Stomach (tissue), 4 donors: ENCODE measurements at regions not wholly inside any gene's neighbourhood (a gene's known extent, or its start where the extent isn't known, plus 50 kb on each side); places are given as distances from the start of the nearest gene placed in this dataset.

Experiments used
- EP300 ChIP-seq: sonication (generic); formaldehyde crosslinking; IDR thresholded peaks from one replicate; pipeline ENCODE4 v1.6.1; 2017; ENCODE audit warnings: antibody characterized with exemption
- POLR2A ChIP-seq, 4 donors: fragments of 450-650 bp; IDR thresholded peaks; one replicate each; pipeline ENCODE4 v1.6.1; 2016; ENCODE audit warnings: antibody characterized with exemption in 4 of 4, control low read depth in 2 of 4, mild to moderate bottlenecking in 1 of 4, moderate library complexity in 1 of 4
- POLR2AphosphoS5 ChIP-seq, 3 donors: sonication (generic); formaldehyde crosslinking; IDR thresholded peaks; one replicate each; pipeline ENCODE4 v1.6.1; 2016; ENCODE audit warnings: antibody characterized with exemption in 3 of 3
- TF ChIP-seq, protein P1 (sequence below), 7 experiments: fragments of 450-650 bp in 4 of 7; fragments of 200-600 bp in 3 of 7; sonication (generic) in 3 of 7; IDR thresholded peaks; one replicate each; pipeline ENCODE4 v1.5.1; 2016 to 2019; ENCODE audit warnings: antibody characterized with exemption in 7 of 7, control low read depth in 2 of 7, mild to moderate bottlenecking in 1 of 7

- TF ChIP-seq, protein P1, sequence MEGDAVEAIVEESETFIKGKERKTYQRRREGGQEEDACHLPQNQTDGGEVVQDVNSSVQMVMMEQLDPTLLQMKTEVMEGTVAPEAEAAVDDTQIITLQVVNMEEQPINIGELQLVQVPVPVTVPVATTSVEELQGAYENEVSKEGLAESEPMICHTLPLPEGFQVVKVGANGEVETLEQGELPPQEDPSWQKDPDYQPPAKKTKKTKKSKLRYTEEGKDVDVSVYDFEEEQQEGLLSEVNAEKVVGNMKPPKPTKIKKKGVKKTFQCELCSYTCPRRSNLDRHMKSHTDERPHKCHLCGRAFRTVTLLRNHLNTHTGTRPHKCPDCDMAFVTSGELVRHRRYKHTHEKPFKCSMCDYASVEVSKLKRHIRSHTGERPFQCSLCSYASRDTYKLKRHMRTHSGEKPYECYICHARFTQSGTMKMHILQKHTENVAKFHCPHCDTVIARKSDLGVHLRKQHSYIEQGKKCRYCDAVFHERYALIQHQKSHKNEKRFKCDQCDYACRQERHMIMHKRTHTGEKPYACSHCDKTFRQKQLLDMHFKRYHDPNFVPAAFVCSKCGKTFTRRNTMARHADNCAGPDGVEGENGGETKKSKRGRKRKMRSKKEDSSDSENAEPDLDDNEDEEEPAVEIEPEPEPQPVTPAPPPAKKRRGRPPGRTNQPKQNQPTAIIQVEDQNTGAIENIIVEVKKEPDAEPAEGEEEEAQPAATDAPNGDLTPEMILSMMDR (IDR thresholded peaks at IDR 0.05) = no peak
- no peak for TF ChIP-seq POLR2A (IDR thresholded peaks at IDR 0.05)
- TF ChIP-seq POLR2AphosphoS5 (IDR thresholded peaks at IDR 0.05) = no peak
- no peak for TF ChIP-seq EP300
Measured at GRCh38 chr12:116642683-116643082, 83.5 kb downstream of the MAP1LC3B2 start.
